Right lobe of liver (tissue), 4 donors: ENCODE measurements at regions not wholly inside any gene's neighbourhood (a gene's known extent, or its start where the extent isn't known, plus 50 kb on each side); places are given as distances from the start of the nearest gene placed in this dataset.

Experiments
- POLR2A ChIP-seq: fragments of 450-650 bp; IDR thresholded peaks from one replicate; pipeline ENCODE4 v1.6.1; 2017; ENCODE audit warnings: antibody characterized with exemption, mild to moderate bottlenecking
- TF ChIP-seq, protein P1 (sequence below), 4 donors: fragments of 200-600 bp in 3 of 4; fragments of 450-650 bp in 1 of 4; IDR thresholded peaks; one replicate each; pipeline versions ENCODE4 v1.5.1 to v1.8.0; 2016 to 2022; ENCODE audit warnings: antibody characterized with exemption in 4 of 4, mild to moderate bottlenecking in 2 of 4
- donor health status: DM: no; HTN: no; CAD: no.
- donor health status: DM: no; HTN: no; CAD: no.
- donor health status: DM: no; HTN: yes; CAD: no.

DNA sequence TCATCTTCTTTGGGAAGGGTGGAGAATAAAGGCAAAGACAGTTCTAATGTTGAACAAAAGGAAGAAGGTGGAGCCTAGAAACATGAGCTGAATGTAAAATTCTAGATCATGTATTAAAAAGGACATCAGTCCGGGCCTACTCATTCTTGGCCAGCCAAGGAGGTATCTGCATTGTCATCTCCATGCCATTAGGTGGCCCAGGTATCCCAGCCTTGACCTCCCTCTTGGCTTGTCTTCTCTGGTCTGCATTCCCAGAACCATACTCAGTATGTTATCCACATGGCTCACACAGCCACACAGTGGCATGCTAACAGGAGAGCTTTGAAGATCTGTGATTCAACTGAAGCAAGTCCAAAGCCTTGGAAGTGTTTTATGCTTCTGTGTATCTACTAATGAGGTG lies 369.8 kb upstream of the KAZN start:
- TF ChIP-seq, protein P1, sequence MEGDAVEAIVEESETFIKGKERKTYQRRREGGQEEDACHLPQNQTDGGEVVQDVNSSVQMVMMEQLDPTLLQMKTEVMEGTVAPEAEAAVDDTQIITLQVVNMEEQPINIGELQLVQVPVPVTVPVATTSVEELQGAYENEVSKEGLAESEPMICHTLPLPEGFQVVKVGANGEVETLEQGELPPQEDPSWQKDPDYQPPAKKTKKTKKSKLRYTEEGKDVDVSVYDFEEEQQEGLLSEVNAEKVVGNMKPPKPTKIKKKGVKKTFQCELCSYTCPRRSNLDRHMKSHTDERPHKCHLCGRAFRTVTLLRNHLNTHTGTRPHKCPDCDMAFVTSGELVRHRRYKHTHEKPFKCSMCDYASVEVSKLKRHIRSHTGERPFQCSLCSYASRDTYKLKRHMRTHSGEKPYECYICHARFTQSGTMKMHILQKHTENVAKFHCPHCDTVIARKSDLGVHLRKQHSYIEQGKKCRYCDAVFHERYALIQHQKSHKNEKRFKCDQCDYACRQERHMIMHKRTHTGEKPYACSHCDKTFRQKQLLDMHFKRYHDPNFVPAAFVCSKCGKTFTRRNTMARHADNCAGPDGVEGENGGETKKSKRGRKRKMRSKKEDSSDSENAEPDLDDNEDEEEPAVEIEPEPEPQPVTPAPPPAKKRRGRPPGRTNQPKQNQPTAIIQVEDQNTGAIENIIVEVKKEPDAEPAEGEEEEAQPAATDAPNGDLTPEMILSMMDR (IDR thresholded peaks at IDR 0.05) = no peak
- TF ChIP-seq POLR2A = no peak
